Neural cell (in vitro differentiated cells): ENCODE measurements at regions not wholly inside any gene's neighbourhood (a gene's known extent, or its start where the extent isn't known, plus 50 kb on each side); places are given as distances from the start of the nearest gene placed in this dataset.

ENCODE experiments used
- H2AFZ ChIP-seq: fragments of 200-600, 300-800 bp; sonication (generic), shearing (Covaris generic); 2 replicates; pipeline ENCODE4 v1.6.0; 2014; ENCODE audit warnings: low read depth, mild to moderate bottlenecking, antibody characterized with exemption, low read length, moderate library complexity
- H3F3A ChIP-seq: fragments of 200-600 bp; shearing (Covaris generic); 2 replicates; pipeline ENCODE4 v1.6.1; 2016; ENCODE audit warnings: mild to moderate bottlenecking, moderate library complexity, mixed read lengths, antibody characterized with exemption, low read length; ENCODE audit not compliant: insufficient read depth, poor library complexity, severe bottlenecking
- H3K27ac ChIP-seq: fragments of 200-600, 300-800 bp; sonication (generic), shearing (Covaris generic); 2 replicates; pipeline ENCODE4 v1.5.1; 2014; ENCODE audit warnings: mild to moderate bottlenecking, low read length, moderate library complexity
- H3K27me3 ChIP-seq: fragments of 300-800, 200-600 bp; sonication (generic), shearing (Covaris generic); 2 replicates; pipeline ENCODE4 v1.6.0; 2014; ENCODE audit warnings: mild to moderate bottlenecking, low read depth, low read length, moderate library complexity; ENCODE audit not compliant: insufficient read depth
- H3K36me3 ChIP-seq: fragments of 300-800, 200-600 bp; sonication (generic), shearing (Covaris generic); 2 replicates; pipeline ENCODE4 v1.5.1; 2014; ENCODE audit warnings: mild to moderate bottlenecking, antibody characterized with exemption, low read length, moderate library complexity; ENCODE audit not compliant: insufficient read depth
- H3K4me2 ChIP-seq: fragments of 300-800, 200-600 bp; sonication (generic), shearing (Covaris generic); 2 replicates; pipeline ENCODE4 v1.6.0; 2014; ENCODE audit warnings: mild to moderate bottlenecking, low read length
- H3K4me3 ChIP-seq: fragments of 300-800, 200-600 bp; sonication (generic), shearing (Covaris generic); 2 replicates; pipeline ENCODE4 v1.5.1; 2014; ENCODE audit warnings: mild to moderate bottlenecking, low read length, moderate library complexity
- H3K79me2 ChIP-seq: fragments of 200-600 bp; shearing (Covaris generic); replicated peaks from 2 replicates; pipeline ENCODE4 v1.6.0; 2014; ENCODE audit warnings: mild to moderate bottlenecking, low read length, moderate library complexity; ENCODE audit not compliant: insufficient read depth
- H3K9ac ChIP-seq: fragments of 300-800, 200-600 bp; sonication (generic), shearing (Covaris generic); 2 replicates; pipeline ENCODE4 v1.6.1; 2016; ENCODE audit warnings: mild to moderate bottlenecking, low read length, mixed read lengths
- H3K9me2 ChIP-seq: fragments of 200-600 bp; shearing (Covaris generic); 2 replicates; pipeline ENCODE4 v1.6.1; 2016; ENCODE audit warnings: mild to moderate bottlenecking, low read length, mixed read lengths; ENCODE audit not compliant: insufficient read depth
- H3K9me3 ChIP-seq: fragments of 200-600, 300-800 bp; sonication (generic), shearing (Covaris generic); 2 replicates; pipeline ENCODE4 v1.6.1; 2016; ENCODE audit warnings: mild to moderate bottlenecking, mixed run types, low read length, moderate library complexity, mixed read lengths
- H4K20me1 ChIP-seq: fragments of 200-600 bp; shearing (Covaris generic); 2 replicates; pipeline ENCODE4 v1.6.1; 2016; ENCODE audit warnings: mild to moderate bottlenecking, mixed run types; ENCODE audit not compliant: insufficient read depth
- CTCF ChIP-seq: fragments of 450-650 bp; IDR thresholded peaks from 2 replicates; pipeline ENCODE4 v1.5.1; 2014; ENCODE audit warnings: antibody characterized with exemption, mild to moderate bottlenecking, moderate library complexity; ENCODE audit not compliant: poor library complexity, severe bottlenecking
- EP300 ChIP-seq: fragments of 450-650 bp; conservative IDR thresholded peaks from 2 replicates; pipeline ENCODE4 v1.6.1; 2014; ENCODE audit warnings: antibody characterized with exemption, mild to moderate bottlenecking, moderate library complexity; ENCODE audit not compliant: poor library complexity, severe bottlenecking
- EZH2 ChIP-seq: fragments of 200-600, 300-800 bp; shearing (Covaris generic), sonication (generic); IDR thresholded peaks from 2 replicates; pipeline ENCODE4 v1.6.1; 2014; ENCODE audit warnings: antibody characterized with exemption, low read length, borderline replicate concordance, mild to moderate bottlenecking; ENCODE audit not compliant: insufficient read depth, poor library complexity, severe bottlenecking
- MXI1 ChIP-seq: fragments of 450-650 bp; conservative IDR thresholded peaks from 2 replicates; pipeline ENCODE4 v1.6.1; 2014; ENCODE audit warnings: antibody characterized with exemption, mild to moderate bottlenecking; ENCODE audit not compliant: poor library complexity, severe bottlenecking
- POLR2AphosphoS5 ChIP-seq: IDR thresholded peaks from 2 replicates; pipeline ENCODE4 v1.6.1; 2012
- RAD21 ChIP-seq: fragments of 450-650 bp; conservative IDR thresholded peaks from 2 replicates; pipeline ENCODE4 v1.6.1; 2014; ENCODE audit warnings: antibody characterized with exemption, mild to moderate bottlenecking, moderate library complexity
- REST ChIP-seq: IDR thresholded peaks from 2 replicates; pipeline ENCODE4 v1.6.1; 2012; ENCODE audit warnings: borderline replicate concordance
- SMC3 ChIP-seq: fragments of 450-650 bp; conservative IDR thresholded peaks from 2 replicates; pipeline ENCODE4 v1.6.1; 2014; ENCODE audit warnings: antibody characterized with exemption, mild to moderate bottlenecking, moderate library complexity; ENCODE audit not compliant: poor library complexity
- TAF1 ChIP-seq: IDR thresholded peaks from 2 replicates; pipeline ENCODE4 v1.6.1; 2012; ENCODE audit warnings: low read depth

GRCh38 chr1:194214735-194215134 lies 1028.3 kb upstream of the B3GALT2 start:
- Histone ChIP-seq H3K27me3 (no peaks in the 10 kb centered on the region), H3F3A (no peaks in the 10 kb centered on the region), H3K4me3 (no peak overlapping the region), H3K79me2 (no peaks in the 10 kb centered on the region), H3K9me3 (no peaks in the 10 kb centered on the region), H3K9ac (no peak overlapping the region), H2AFZ (no peak overlapping the region), H3K27ac (no peak overlapping the region), H3K9me2 (no peaks in the 10 kb centered on the region), H3K4me2 (no peak overlapping the region), H4K20me1 (no peaks in the 10 kb centered on the region), H3K36me3 (no peaks in the 10 kb centered on the region)
- TF ChIP-seq TAF1: no peak
- no peak for TF ChIP-seq RAD21
- TF ChIP-seq EP300: no peak
- no peak for TF ChIP-seq CTCF
- TF ChIP-seq REST: no peak
- TF ChIP-seq POLR2AphosphoS5: no peak
- TF ChIP-seq EZH2: no peak
- no peak for TF ChIP-seq MXI1

- Histone ChIP-seq H2AFZ (no peak overlapping the region), H4K20me1 (no peaks in the 10 kb centered on the region), H3K4me3 (no peak overlapping the region), H3K27ac (no peak overlapping the region), H3K9me3 (no peaks in the 10 kb centered on the region), H3K27me3 (no peaks in the 10 kb centered on the region), H3K9ac (no peak overlapping the region), H3K36me3 (no peaks in the 10 kb centered on the region), H3K9me2 (no peaks in the 10 kb centered on the region), H3F3A (no peaks in the 10 kb centered on the region), H3K4me2 (no peak overlapping the region), H3K79me2 (no peaks in the 10 kb centered on the region)
- TF ChIP-seq TAF1 (no peak), SMC3 (no peak), EP300 (no peak), EZH2 (no peak)
Observed at GRCh38 chr1:194209920-194210319, 1023.5 kb upstream of the B3GALT2 start.

GRCh38 chr1:194208674-194209073 lies 1022.3 kb upstream of the B3GALT2 start:
- Histone ChIP-seq H2AFZ (no peak overlapping the region), H3K27me3 (no peaks in the 10 kb centered on the region), H3F3A (no peaks in the 10 kb centered on the region), H3K4me2 (no peak overlapping the region), H3K9me2 (no peaks in the 10 kb centered on the region), H3K79me2 (no peaks in the 10 kb centered on the region), H4K20me1 (no peaks in the 10 kb centered on the region), H3K4me3 (no peak overlapping the region), H3K9me3 (no peaks in the 10 kb centered on the region), H3K9ac (no peak overlapping the region), H3K27ac (no peak overlapping the region), H3K36me3 (no peaks in the 10 kb centered on the region)
- TF ChIP-seq CTCF (no peak), SMC3 (no peak), MXI1 (no peak), EZH2 (no peak), POLR2AphosphoS5 (no peak), RAD21 (no peak), REST (no peak), TAF1 (no peak), EP300 (no peak)
